ENCODE measurements at regions not wholly inside any gene's neighbourhood (a gene's known extent, or its start where the extent isn't known, plus 50 kb on each side); places are given as distances from the start of the nearest gene placed in this dataset.

DNA sequence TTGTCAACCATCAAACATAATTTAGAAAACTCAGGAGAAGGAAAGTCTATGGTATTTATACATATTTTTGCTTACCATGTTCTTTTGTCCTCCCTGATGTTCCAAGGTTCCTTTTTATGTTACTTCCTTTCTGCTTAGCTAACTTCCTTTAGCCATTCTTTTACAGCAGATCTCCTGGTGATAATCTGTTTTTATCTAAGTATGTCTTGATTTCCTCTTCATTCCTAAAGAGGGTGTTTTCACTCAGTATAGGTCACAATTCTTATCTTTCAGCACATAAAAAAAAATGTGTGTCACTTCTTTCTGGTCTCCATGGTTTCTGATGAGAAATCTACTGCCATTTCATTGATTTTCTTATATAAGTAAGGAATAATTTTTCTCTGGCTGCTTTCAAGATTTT is 384.4 kb upstream of the PDE4D start:
- Histone ChIP-seq H3K36me3 (ENCODE audit: control insufficient read depth, insufficient read depth, low read length) (no peaks in the 10 kb centered on the region), H3K4me1 (ENCODE audit: control insufficient read depth, insufficient read depth, low read length) (no peaks in the 10 kb centered on the region), H3K27ac (ENCODE audit: low read depth, low read length) (no peak overlapping the region), H3K9ac (ENCODE audit: extremely low read depth, low read length, poor library complexity, severe bottlenecking) (no peak overlapping the region), H3K4me3 (ENCODE audit: low read length) (no peak overlapping the region), H3K9me3 (ENCODE audit: control insufficient read depth, low read length) (no peaks in the 10 kb centered on the region), H3K27me3 (ENCODE audit: control insufficient read depth, insufficient read depth, low read length, poor library complexity, severe bottlenecking) (no peaks in the 10 kb centered on the region)
- no peaks in the 10 kb centered on the region for H3K27me3 Mint-ChIP-seq (ENCODE audit: insufficient read depth)
- H3K4me3 Mint-ChIP-seq: no peak overlapping the region
- no peak for TF ChIP-seq CTCF (conservative IDR thresholded peaks at IDR 0.05)
- H3K36me3 Mint-ChIP-seq (ENCODE audit: low read depth): no peaks in the 10 kb centered on the region
- peaks cover 7% of the 10 kb centered on the region for H3K4me1 Mint-ChIP-seq
- no peak for DNase-seq
- no peak overlapping the region for H3K27ac Mint-ChIP-seq
- H3K9me3 Mint-ChIP-seq: no peaks in the 10 kb centered on the region

GRCh38 chr5:60274747-60275146 is 381.2 kb upstream of the PDE4D start:
- no peak overlapping the region for H3K9ac ChIP-seq (ENCODE audit: extremely low read depth, low read length, poor library complexity, severe bottlenecking)
- no peaks in the 10 kb centered on the region for H3K9me3 Mint-ChIP-seq
- no peaks in the 10 kb centered on the region for H3K36me3 Mint-ChIP-seq (ENCODE audit: low read depth)
- no peak overlapping the region for H3K27ac ChIP-seq (ENCODE audit: low read depth, low read length)
- H3K27me3 ChIP-seq (ENCODE audit: control insufficient read depth, insufficient read depth, low read length, poor library complexity, severe bottlenecking): no peaks in the 10 kb centered on the region
- no peak overlapping the region for H3K4me3 ChIP-seq (ENCODE audit: low read length)
- no peak for TF ChIP-seq CTCF (conservative IDR thresholded peaks at IDR 0.05)
- H3K27ac Mint-ChIP-seq: no peak overlapping the region
- no peaks in the 10 kb centered on the region for H3K9me3 ChIP-seq (ENCODE audit: control insufficient read depth, low read length)
- no peaks in the 10 kb centered on the region for H3K27me3 Mint-ChIP-seq (ENCODE audit: insufficient read depth)
- peaks cover 9% of the 10 kb centered on the region for H3K4me1 Mint-ChIP-seq
- no peak for DNase-seq
- no peaks in the 10 kb centered on the region for H3K36me3 ChIP-seq (ENCODE audit: control insufficient read depth, insufficient read depth, low read length)
- no peak overlapping the region for H3K4me3 Mint-ChIP-seq
- H3K4me1 ChIP-seq (ENCODE audit: control insufficient read depth, insufficient read depth, low read length): no peaks in the 10 kb centered on the region

DNA sequence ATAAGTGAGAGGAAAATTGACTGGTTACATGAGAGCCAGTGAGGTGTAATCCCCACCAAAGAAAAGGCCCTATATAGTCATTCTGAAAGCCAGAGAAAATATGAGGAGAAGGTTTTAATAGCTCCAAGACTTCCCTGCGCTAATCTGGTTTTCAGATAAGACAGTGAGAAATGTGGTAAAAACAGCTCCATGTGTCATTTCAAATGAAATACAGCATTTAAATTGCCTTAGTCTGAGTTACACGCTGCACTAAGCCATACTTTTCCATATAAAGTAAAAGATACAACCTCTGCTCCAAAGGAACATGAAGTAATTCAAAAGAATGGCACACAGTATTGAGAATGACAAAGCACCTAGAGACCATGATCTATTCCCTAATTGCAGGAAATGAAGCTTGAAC is 378.0 kb upstream of the PDE4D start:
- H3K9me3 ChIP-seq (ENCODE audit: control insufficient read depth, low read length): no peaks in the 10 kb centered on the region
- 94 to 100% methylated on average over 1 to 2 of the region's 2 CpGs for WGBS, 2 experiments (ENCODE audit: insufficient coverage in 1 of 2, insufficient read length in 1 of 2)
- H3K9ac ChIP-seq (ENCODE audit: extremely low read depth, low read length, poor library complexity, severe bottlenecking): no peak overlapping the region
- Mint-ChIP-seq H3K4me1 (peaks cover 22% of the 10 kb centered on the region), H3K27me3 (ENCODE audit: insufficient read depth) (no peaks in the 10 kb centered on the region), H3K9me3 (no peaks in the 10 kb centered on the region), H3K4me3 (no peak overlapping the region), H3K36me3 (ENCODE audit: low read depth) (no peaks in the 10 kb centered on the region), H3K27ac (no peak overlapping the region)
- DNase-seq: no peak
- TF ChIP-seq CTCF (conservative IDR thresholded peaks at IDR 0.05): no peak
- H3K4me1 ChIP-seq (ENCODE audit: control insufficient read depth, insufficient read depth, low read length): no peaks in the 10 kb centered on the region
- no peak overlapping the region for H3K27ac ChIP-seq (ENCODE audit: low read depth, low read length)
- no peaks in the 10 kb centered on the region for H3K36me3 ChIP-seq (ENCODE audit: control insufficient read depth, insufficient read depth, low read length)
- H3K27me3 ChIP-seq (ENCODE audit: control insufficient read depth, insufficient read depth, low read length, poor library complexity, severe bottlenecking): no peaks in the 10 kb centered on the region
- H3K4me3 ChIP-seq (ENCODE audit: low read length): no peak overlapping the region
